Colonic mucosa (tissue), 4 donors: ENCODE measurements at regions not wholly inside any gene's neighbourhood (a gene's known extent, or its start where the extent isn't known, plus 50 kb on each side); places are given as distances from the start of the nearest gene placed in this dataset.
A peak's percentile ranks its signal among the peaks of the same experiment; 100 is the strongest.

Experiments used
- DNase-seq: peaks from one replicate; pipeline ENCODE4 v3.0.0-alpha.2; 2020
- H3K27ac ChIP-seq: fragments of 200-600 bp; one replicate; pipeline ENCODE4 v1.8.0; 2021
- H3K27me3 ChIP-seq: fragments of 200-600 bp; one replicate; pipeline ENCODE4 v1.8.0; 2021
- H3K36me3 ChIP-seq: fragments of 200-600 bp; one replicate; pipeline ENCODE4 v1.8.0; 2021
- H3K4me1 ChIP-seq: fragments of 200-600 bp; one replicate; pipeline ENCODE4 v1.8.0; 2021; ENCODE audit warnings: mild to moderate bottlenecking
- H3K4me3 ChIP-seq: fragments of 200-600 bp; one replicate; pipeline ENCODE4 v1.8.0; 2021
- H3K9ac ChIP-seq, 2 donors: one replicate each; pipeline ENCODE4 v1.7.0; 2013; ENCODE audit warnings: control low read depth in 2 of 2, low read depth in 2 of 2, low read length in 2 of 2
- H3K9me3 ChIP-seq: fragments of 200-600 bp; one replicate; pipeline ENCODE4 v1.8.0; 2021
- CTCF ChIP-seq: fragments of 200-600 bp; IDR thresholded peaks from one replicate; pipeline ENCODE4 v1.8.0; 2022; ENCODE audit warnings: antibody characterized with exemption, mild to moderate bottlenecking
- intact Hi-C: fragments of 100-400 bp; cut with DNase I; formaldehyde crosslinking; loops from one replicate; pipeline ENCODE4 v1.14.1; 2022
- donor health status: healthy.
- donor health status: DM: no; HTN: no; CAD: no.
- donor health status: DM: no; HTN: no; CAD: no.

- intact Hi-C loops = no loop called here
- DNase-seq = peak; percentile 8
These were observed 58.8 kb upstream of the HDAC4 start for GRCh38 chr2:239459606-239460005.

GRCh38 chr2:239459056-239459455 is 58.2 kb upstream of the HDAC4 start:
- DNase-seq = peak; percentile 13

More at GRCh38 chr2:239459606-239460005, 58.8 kb upstream of the HDAC4 start:
- TF ChIP-seq CTCF = no peak
- H3K27me3 ChIP-seq = no peaks in the 10 kb centered on the region
- H3K9me3 ChIP-seq = no peaks in the 10 kb centered on the region
- no peaks in the 10 kb centered on the region for H3K36me3 ChIP-seq
- no peak overlapping the region for H3K27ac ChIP-seq
- no peaks in the 10 kb centered on the region for H3K4me1 ChIP-seq
- no peak overlapping the region for H3K4me3 ChIP-seq
- H3K9ac ChIP-seq = no peak overlapping the region

GRCh38 chr2:239457586-239458445 is 57.0 kb upstream of the HDAC4 start:
- Histone ChIP-seq H3K36me3 (no peaks in the 10 kb centered on the region), H3K27ac (no peak overlapping the region), H3K9me3 (no peaks in the 10 kb centered on the region), H3K4me3 (no peak overlapping the region), H3K9ac (no peak overlapping the region), H3K27me3 (no peaks in the 10 kb centered on the region), H3K4me1 (no peaks in the 10 kb centered on the region)
- peak; percentile 13 for DNase-seq
- intact Hi-C loops = no loop called here
- TF ChIP-seq CTCF = no peak

More at GRCh38 chr2:239459056-239459455, 58.2 kb upstream of the HDAC4 start:
- TF ChIP-seq CTCF = no peak
- Histone ChIP-seq H3K9me3 (no peaks in the 10 kb centered on the region), H3K9ac (no peak overlapping the region), H3K27me3 (no peaks in the 10 kb centered on the region), H3K4me3 (no peak overlapping the region), H3K4me1 (no peaks in the 10 kb centered on the region), H3K27ac (no peak overlapping the region), H3K36me3 (no peaks in the 10 kb centered on the region)
- intact Hi-C loops = no loop called here

- no peaks in the 10 kb centered on the region for H3K9me3 ChIP-seq
- intact Hi-C loops = no loop called here
- H3K27ac ChIP-seq = no peak overlapping the region
- no peaks in the 10 kb centered on the region for H3K27me3 ChIP-seq
- peak; percentile 6 for DNase-seq
- no peak for TF ChIP-seq CTCF
- H3K9ac ChIP-seq = no peak overlapping the region
- H3K4me1 ChIP-seq = no peaks in the 10 kb centered on the region
- no peak overlapping the region for H3K4me3 ChIP-seq
- no peaks in the 10 kb centered on the region for H3K36me3 ChIP-seq
These were observed 56.1 kb upstream of the HDAC4 start for GRCh38 chr2:239456940-239457339.

- H3K4me3 ChIP-seq = no peak overlapping the region
- intact Hi-C loops = no loop called here
- H3K9ac ChIP-seq = no peak overlapping the region
- no peak overlapping the region for H3K27ac ChIP-seq
- H3K27me3 ChIP-seq = no peaks in the 10 kb centered on the region
- no peak for TF ChIP-seq CTCF
- H3K36me3 ChIP-seq = no peaks in the 10 kb centered on the region
- H3K9me3 ChIP-seq = no peaks in the 10 kb centered on the region
- DNase-seq = no peak
- H3K4me1 ChIP-seq = no peaks in the 10 kb centered on the region
These were observed 54.8 kb upstream of the HDAC4 start for GRCh38 chr2:239455436-239456203.
